ENCODE measurements at regions not wholly inside any gene's neighbourhood (a gene's known extent, or its start where the extent isn't known, plus 50 kb on each side); places are given as distances from the start of the nearest gene placed in this dataset.

DNA sequence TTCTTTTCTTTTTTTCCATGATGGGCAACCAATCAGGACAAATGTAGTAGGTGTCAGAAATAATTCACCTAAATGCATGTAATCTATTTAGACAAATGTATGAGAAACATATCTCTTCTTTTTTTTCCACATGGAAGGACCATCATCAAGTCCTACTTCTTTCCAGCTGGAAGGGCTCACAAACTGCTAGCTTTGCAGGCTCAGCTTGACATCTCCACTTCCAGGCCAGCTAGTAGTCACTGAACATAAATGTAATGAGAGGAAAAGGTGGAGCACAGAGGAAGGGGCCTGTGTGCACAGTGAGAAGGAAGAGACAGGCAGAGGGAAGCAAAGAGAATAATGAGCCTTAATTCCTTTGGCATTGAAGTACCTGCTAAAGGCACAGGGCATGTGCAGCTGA lies 504.9 kb downstream of the MCTP2 start:
- H3K27me3 ChIP-seq (ENCODE audit: low read depth), result no peaks in the 10 kb centered on the region
- H3K4me1 ChIP-seq, result no peaks in the 10 kb centered on the region
- H3K4me3 ChIP-seq, result no peak overlapping the region
- TF ChIP-seq, protein P1, sequence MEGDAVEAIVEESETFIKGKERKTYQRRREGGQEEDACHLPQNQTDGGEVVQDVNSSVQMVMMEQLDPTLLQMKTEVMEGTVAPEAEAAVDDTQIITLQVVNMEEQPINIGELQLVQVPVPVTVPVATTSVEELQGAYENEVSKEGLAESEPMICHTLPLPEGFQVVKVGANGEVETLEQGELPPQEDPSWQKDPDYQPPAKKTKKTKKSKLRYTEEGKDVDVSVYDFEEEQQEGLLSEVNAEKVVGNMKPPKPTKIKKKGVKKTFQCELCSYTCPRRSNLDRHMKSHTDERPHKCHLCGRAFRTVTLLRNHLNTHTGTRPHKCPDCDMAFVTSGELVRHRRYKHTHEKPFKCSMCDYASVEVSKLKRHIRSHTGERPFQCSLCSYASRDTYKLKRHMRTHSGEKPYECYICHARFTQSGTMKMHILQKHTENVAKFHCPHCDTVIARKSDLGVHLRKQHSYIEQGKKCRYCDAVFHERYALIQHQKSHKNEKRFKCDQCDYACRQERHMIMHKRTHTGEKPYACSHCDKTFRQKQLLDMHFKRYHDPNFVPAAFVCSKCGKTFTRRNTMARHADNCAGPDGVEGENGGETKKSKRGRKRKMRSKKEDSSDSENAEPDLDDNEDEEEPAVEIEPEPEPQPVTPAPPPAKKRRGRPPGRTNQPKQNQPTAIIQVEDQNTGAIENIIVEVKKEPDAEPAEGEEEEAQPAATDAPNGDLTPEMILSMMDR (IDR thresholded peaks at IDR 0.05), result no peak
- H3K9me3 ChIP-seq, result no peaks in the 10 kb centered on the region
- H3K27ac ChIP-seq, result no peak overlapping the region
- DNase-seq (no peak), ATAC-seq (no peak)
- intact Hi-C loops (cut with DNase I), result no loop called here
- H3K36me3 ChIP-seq, result no peaks in the 10 kb centered on the region

- Histone ChIP-seq H3K27ac (no peak overlapping the region), H3K4me1 (no peaks in the 10 kb centered on the region), H3K36me3 (no peaks in the 10 kb centered on the region), H3K4me3 (no peak overlapping the region), H3K9me3 (no peaks in the 10 kb centered on the region), H3K27me3 (ENCODE audit: low read depth) (no peaks in the 10 kb centered on the region)
- ATAC-seq (no peak), DNase-seq (no peak)
- TF ChIP-seq, protein P1 (IDR thresholded peaks at IDR 0.05), result no peak
- intact Hi-C loops (cut with DNase I), result no loop called here
Measured at GRCh38 chr15:94739639-94740038, 508.3 kb downstream of the MCTP2 start.

GRCh38 chr15:94740469-94740868 lies 509.1 kb downstream of the MCTP2 start:
- intact Hi-C loops (cut with DNase I), result no loop called here
- no peaks in the 10 kb centered on the region for H3K9me3 ChIP-seq
- H3K27ac ChIP-seq, result no peak overlapping the region
- no peak overlapping the region for H3K4me3 ChIP-seq
- ATAC-seq (no peak), DNase-seq (no peak)
- H3K27me3 ChIP-seq (ENCODE audit: low read depth), result no peaks in the 10 kb centered on the region
- H3K36me3 ChIP-seq, result no peaks in the 10 kb centered on the region
- TF ChIP-seq, protein P1 (IDR thresholded peaks at IDR 0.05), result no peak
- H3K4me1 ChIP-seq, result no peaks in the 10 kb centered on the region

- TF ChIP-seq, protein P1 (IDR thresholded peaks at IDR 0.05), result no peak
- Histone ChIP-seq H3K27ac (no peak overlapping the region), H3K27me3 (ENCODE audit: low read depth) (no peaks in the 10 kb centered on the region), H3K4me3 (no peak overlapping the region), H3K36me3 (no peaks in the 10 kb centered on the region), H3K4me1 (no peaks in the 10 kb centered on the region), H3K9me3 (no peaks in the 10 kb centered on the region)
- DNase-seq, result no peak
- intact Hi-C loops (cut with DNase I), result no loop called here
- no peak for ATAC-seq
Measured at GRCh38 chr15:94743668-94744067, 512.3 kb downstream of the MCTP2 start.

- Histone ChIP-seq H3K9me3 (no peaks in the 10 kb centered on the region), H3K4me3 (no peak overlapping the region), H3K36me3 (no peaks in the 10 kb centered on the region), H3K27me3 (ENCODE audit: low read depth) (no peaks in the 10 kb centered on the region), H3K4me1 (no peaks in the 10 kb centered on the region), H3K27ac (no peak overlapping the region)
- intact Hi-C loops (cut with DNase I), result no loop called here
- ATAC-seq (no peak), DNase-seq (no peak)
- TF ChIP-seq, protein P1 (IDR thresholded peaks at IDR 0.05), result no peak
Measured at GRCh38 chr15:94744080-94744793, 512.9 kb downstream of the MCTP2 start.

Data from lower lobe of right lung (tissue), 2 donors.